ENCODE measurements at regions not wholly inside any gene's neighbourhood (a gene's known extent, or its start where the extent isn't known, plus 50 kb on each side); places are given as distances from the start of the nearest gene placed in this dataset.

GRCh38 chr1:55428944-55429931 lies 214.1 kb upstream of the USP24 start (continued):
- TF ChIP-seq ZNF274 (CRISPR knock-in tag; IDR thresholded peaks at IDR 0.05) (no peak), ZNF547 (CRISPR knock-in tag; IDR thresholded peaks at IDR 0.05) (no peak), CCDC6 (CRISPR knock-in tag; IDR thresholded peaks at IDR 0.05) (peak; percentile 42; the same call in 1 of the 2 replicates), ZNF777 (CRISPR knock-in tag; IDR thresholded peaks at IDR 0.05) (no peak), SPEN (CRISPR knock-in tag; IDR thresholded peaks at IDR 0.05; ENCODE audit: low read depth) (no peak; the same call in 1 of the 2 replicates), ZNF264 (CRISPR knock-in tag; IDR thresholded peaks at IDR 0.05) (0 out of 2 replicates have a peak, but pooled peaks have one; percentile 54), ZNF891 (CRISPR knock-in tag; IDR thresholded peaks at IDR 0.05) (no peak), ZNF7 (CRISPR knock-in tag; IDR thresholded peaks at IDR 0.05) (no peak; the same call in 1 of the 2 replicates), ZNF615 (CRISPR knock-in tag; IDR thresholded peaks at IDR 0.05; ENCODE audit: borderline replicate concordance) (peak; percentile 84; the same call in 1 of the 2 replicates), MAF1 (CRISPR knock-in tag; IDR thresholded peaks at IDR 0.05; ENCODE audit: borderline replicate concordance) (no peak), MTF2 (CRISPR knock-in tag; IDR thresholded peaks at IDR 0.05; ENCODE audit: borderline replicate concordance) (no peak), ARID4A (CRISPR knock-in tag; IDR thresholded peaks at IDR 0.05; ENCODE audit: borderline replicate concordance) (peak; percentile 35; the same call in 1 of the 2 replicates), POLR2AphosphoS5 (IDR thresholded peaks at IDR 0.05; ENCODE audit: low read depth, low read length) (no peak), BORCS8-MEF2B (CRISPR knock-in tag; IDR thresholded peaks at IDR 0.05) (no peak), FOXA1 (IDR thresholded peaks at IDR 0.05) (peak; percentile 54; the same call in 1 of the 2 replicates), FOXA1 (CRISPR knock-in tag; IDR thresholded peaks at IDR 0.05) (peak; percentile 87), KLF11 (CRISPR knock-in tag; IDR thresholded peaks at IDR 0.05) (no peak; the same call in 1 of the 2 replicates), BRF2 (CRISPR knock-in tag; IDR thresholded peaks at IDR 0.05) (peak; percentile 55; the same call in 1 of the 2 replicates), PHF8 (CRISPR knock-in tag; IDR thresholded peaks at IDR 0.05) (peak; percentile 51), ZSCAN20 (CRISPR knock-in tag; IDR thresholded peaks at IDR 0.05; ENCODE audit: borderline replicate concordance) (no peak), THYN1 (CRISPR knock-in tag; IDR thresholded peaks at IDR 0.05; ENCODE audit: borderline replicate concordance, low read depth) (no peak), SMAD9 (CRISPR knock-in tag; IDR thresholded peaks at IDR 0.05) (no peak), BRCA1 (CRISPR knock-in tag; IDR thresholded peaks at IDR 0.05) (no peak)
- TF ChIP-seq, protein P1, sequence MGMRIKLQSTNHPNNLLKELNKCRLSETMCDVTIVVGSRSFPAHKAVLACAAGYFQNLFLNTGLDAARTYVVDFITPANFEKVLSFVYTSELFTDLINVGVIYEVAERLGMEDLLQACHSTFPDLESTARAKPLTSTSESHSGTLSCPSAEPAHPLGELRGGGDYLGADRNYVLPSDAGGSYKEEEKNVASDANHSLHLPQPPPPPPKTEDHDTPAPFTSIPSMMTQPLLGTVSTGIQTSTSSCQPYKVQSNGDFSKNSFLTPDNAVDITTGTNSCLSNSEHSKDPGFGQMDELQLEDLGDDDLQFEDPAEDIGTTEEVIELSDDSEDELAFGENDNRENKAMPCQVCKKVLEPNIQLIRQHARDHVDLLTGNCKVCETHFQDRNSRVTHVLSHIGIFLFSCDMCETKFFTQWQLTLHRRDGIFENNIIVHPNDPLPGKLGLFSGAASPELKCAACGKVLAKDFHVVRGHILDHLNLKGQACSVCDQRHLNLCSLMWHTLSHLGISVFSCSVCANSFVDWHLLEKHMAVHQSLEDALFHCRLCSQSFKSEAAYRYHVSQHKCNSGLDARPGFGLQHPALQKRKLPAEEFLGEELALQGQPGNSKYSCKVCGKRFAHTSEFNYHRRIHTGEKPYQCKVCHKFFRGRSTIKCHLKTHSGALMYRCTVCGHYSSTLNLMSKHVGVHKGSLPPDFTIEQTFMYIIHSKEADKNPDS (CRISPR knock-in tag; IDR thresholded peaks at IDR 0.05): no peak
